ENCODE measurements at regions not wholly inside any gene's neighbourhood (a gene's known extent, or its start where the extent isn't known, plus 50 kb on each side); places are given as distances from the start of the nearest gene placed in this dataset.

- H3K9me3 Mint-ChIP-seq (ENCODE audit: unreplicated experiment): peaks cover 2% of the 10 kb centered on the region
- H3K27me3 Mint-ChIP-seq (ENCODE audit: unreplicated experiment): peaks cover 1% of the 10 kb centered on the region
- no peaks in the 10 kb centered on the region for H3K36me3 Mint-ChIP-seq (ENCODE audit: unreplicated experiment)
- no peak overlapping the region for H3K4me3 Mint-ChIP-seq (ENCODE audit: unreplicated experiment)
- H3K27ac Mint-ChIP-seq (ENCODE audit: unreplicated experiment): no peak overlapping the region
- no peak for TF ChIP-seq CTCF (IDR thresholded peaks at IDR 0.05; ENCODE audit: partially characterized antibody, unreplicated experiment)
- no peak for DNase-seq
- no peaks in the 10 kb centered on the region for H3K4me1 Mint-ChIP-seq (ENCODE audit: low read depth, unreplicated experiment)
Measured at GRCh38 chr15:37165395-37165794, 65.0 kb upstream of the MEIS2 start.

GRCh38 chr15:37166402-37166801 lies 66.1 kb upstream of the MEIS2 start:
- peaks cover 2% of the 10 kb centered on the region for H3K9me3 Mint-ChIP-seq (ENCODE audit: unreplicated experiment)
- no peaks in the 10 kb centered on the region for H3K36me3 Mint-ChIP-seq (ENCODE audit: unreplicated experiment)
- H3K27me3 Mint-ChIP-seq (ENCODE audit: unreplicated experiment): peaks cover 1% of the 10 kb centered on the region
- no peak overlapping the region for H3K27ac Mint-ChIP-seq (ENCODE audit: unreplicated experiment)
- no peak overlapping the region for H3K4me3 Mint-ChIP-seq (ENCODE audit: unreplicated experiment)
- DNase-seq: no peak
- H3K4me1 Mint-ChIP-seq (ENCODE audit: low read depth, unreplicated experiment): no peaks in the 10 kb centered on the region
- no peak for TF ChIP-seq CTCF (IDR thresholded peaks at IDR 0.05; ENCODE audit: partially characterized antibody, unreplicated experiment)

- Mint-ChIP-seq H3K36me3 (ENCODE audit: unreplicated experiment) (peaks cover 7% of the 10 kb centered on the region), H3K27me3 (ENCODE audit: unreplicated experiment) (no peaks in the 10 kb centered on the region), H3K4me3 (ENCODE audit: unreplicated experiment) (no peak overlapping the region), H3K27ac (ENCODE audit: unreplicated experiment) (no peak overlapping the region), H3K9me3 (ENCODE audit: unreplicated experiment) (peaks cover 4% of the 10 kb centered on the region), H3K4me1 (ENCODE audit: low read depth, unreplicated experiment) (no peaks in the 10 kb centered on the region)
- no peak for TF ChIP-seq CTCF (IDR thresholded peaks at IDR 0.05; ENCODE audit: partially characterized antibody, unreplicated experiment)
- no peak for DNase-seq
Measured at GRCh38 chr15:37181339-37181738, 81.0 kb upstream of the MEIS2 start.

DNA sequence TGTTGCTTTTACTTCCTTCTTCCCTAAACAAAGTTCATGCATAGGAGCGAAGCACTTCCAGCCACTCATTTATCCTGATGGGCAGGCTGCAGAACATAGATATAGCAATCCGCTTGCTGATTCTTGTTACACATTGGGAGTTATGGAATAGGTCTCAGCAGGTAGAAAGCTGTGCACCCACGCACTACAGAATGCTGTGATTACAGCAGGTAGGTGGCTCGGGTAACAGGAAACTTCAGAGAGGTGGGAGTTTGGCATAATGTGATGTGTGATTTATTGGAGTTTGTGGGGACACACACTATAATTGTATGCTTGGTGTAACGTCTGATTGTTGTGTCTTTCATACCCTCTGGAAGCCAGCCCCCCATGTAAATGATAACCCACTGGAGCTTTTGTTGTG lies 99.2 kb upstream of the MEIS2 start:
- no peaks in the 10 kb centered on the region for H3K27me3 Mint-ChIP-seq (ENCODE audit: unreplicated experiment)
- DNase-seq: no peak
- no peak overlapping the region for H3K27ac Mint-ChIP-seq (ENCODE audit: unreplicated experiment)
- H3K4me1 Mint-ChIP-seq (ENCODE audit: low read depth, unreplicated experiment): no peaks in the 10 kb centered on the region
- no peak for TF ChIP-seq CTCF (IDR thresholded peaks at IDR 0.05; ENCODE audit: partially characterized antibody, unreplicated experiment)
- H3K9me3 Mint-ChIP-seq (ENCODE audit: unreplicated experiment): no peaks in the 10 kb centered on the region
- H3K4me3 Mint-ChIP-seq (ENCODE audit: unreplicated experiment): no peak overlapping the region
- no peaks in the 10 kb centered on the region for H3K36me3 Mint-ChIP-seq (ENCODE audit: unreplicated experiment)

- Mint-ChIP-seq H3K4me3 (ENCODE audit: unreplicated experiment) (no peak overlapping the region), H3K4me1 (ENCODE audit: low read depth, unreplicated experiment) (no peaks in the 10 kb centered on the region)
Measured at GRCh38 chr15:37203050-37203449, 102.7 kb upstream of the MEIS2 start.

More at GRCh38 chr15:37203050-37203449, 102.7 kb upstream of the MEIS2 start:
- Mint-ChIP-seq H3K27me3 (ENCODE audit: unreplicated experiment) (no peaks in the 10 kb centered on the region), H3K9me3 (ENCODE audit: unreplicated experiment) (no peaks in the 10 kb centered on the region), H3K36me3 (ENCODE audit: unreplicated experiment) (no peaks in the 10 kb centered on the region), H3K27ac (ENCODE audit: unreplicated experiment) (no peak overlapping the region)
- no peak for TF ChIP-seq CTCF (IDR thresholded peaks at IDR 0.05; ENCODE audit: partially characterized antibody, unreplicated experiment)
- no peak for DNase-seq

Data from glutamatergic neuron (in vitro differentiated cells).